Stimulated activated CD4-positive, alpha-beta T cell treated with anti-CD3 and anti-CD28 coated beads, Interleukin-2, amount 100 ng/mL, for 24 hours (primary cell): ENCODE measurements at regions not wholly inside any gene's neighbourhood (a gene's known extent, or its start where the extent isn't known, plus 50 kb on each side); places are given as distances from the start of the nearest gene placed in this dataset.
A peak's percentile ranks its signal among the peaks of the same experiment; 100 is the strongest.

ENCODE experiments used
- DNase-seq, 2 donors: peaks; one replicate each; pipeline ENCODE4 v3.0.0-alpha.2; 2020

DNA sequence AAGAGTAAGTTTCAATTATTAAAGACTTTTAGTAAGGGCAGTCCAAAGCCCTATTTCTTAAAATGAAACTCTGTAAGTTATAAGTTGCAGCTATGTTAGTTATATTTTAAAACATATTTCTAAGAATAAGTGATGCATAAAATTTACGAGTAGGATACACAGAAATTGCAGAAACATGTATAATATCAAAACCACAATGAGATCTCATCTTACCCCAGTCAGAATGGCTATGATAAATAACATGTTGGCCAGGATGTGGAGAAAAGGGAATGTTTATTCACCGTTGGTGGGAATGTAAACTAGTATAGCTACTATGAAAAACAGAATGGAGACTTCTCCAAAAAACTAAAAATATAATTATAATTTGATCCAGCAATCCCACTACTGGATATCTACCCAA, 201.2 kb downstream of the CBLN2 start:
- DNase-seq = no peak

GRCh38 chr18:72339976-72340375, 204.2 kb downstream of the CBLN2 start:
- DNase-seq = no peak

DNA sequence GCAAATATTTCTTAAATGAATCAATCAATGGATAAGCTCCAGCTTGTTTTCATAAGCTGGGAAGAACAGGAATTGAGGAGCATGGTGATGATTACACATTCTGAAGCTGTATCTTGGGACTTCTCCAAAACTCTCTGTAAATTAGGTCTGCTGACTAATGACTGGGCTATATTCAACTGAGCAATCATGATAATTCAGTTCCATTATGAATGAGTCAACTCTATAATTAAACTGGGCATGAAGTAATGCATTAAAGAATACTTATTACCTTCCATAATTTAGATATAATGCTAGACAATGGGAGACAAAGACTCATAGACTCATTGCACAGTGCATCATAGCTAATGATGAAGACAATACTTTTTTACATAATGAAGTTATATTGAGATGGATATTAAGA, 207.4 kb downstream of the CBLN2 start:
- no peak for DNase-seq

DNA sequence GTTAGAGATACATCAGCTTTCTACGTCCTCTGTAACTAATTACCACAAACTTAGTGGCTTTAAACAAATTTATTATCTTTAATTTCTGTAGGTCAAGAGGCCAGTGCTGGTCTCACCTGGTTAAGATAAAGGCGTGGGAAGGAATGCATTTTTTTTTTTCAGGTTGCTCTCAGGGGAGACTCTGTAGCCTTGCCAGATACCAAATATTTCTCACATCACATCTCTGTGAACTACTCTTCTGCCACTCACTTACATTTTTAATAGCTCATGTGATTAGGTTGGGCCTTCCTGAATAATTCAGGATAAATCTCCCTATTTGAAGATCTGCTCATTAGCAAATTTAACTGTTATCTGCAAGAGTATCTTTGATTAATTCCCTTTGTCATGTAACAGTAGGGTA, 214.6 kb downstream of the CBLN2 start:
- no peak for DNase-seq

DNA sequence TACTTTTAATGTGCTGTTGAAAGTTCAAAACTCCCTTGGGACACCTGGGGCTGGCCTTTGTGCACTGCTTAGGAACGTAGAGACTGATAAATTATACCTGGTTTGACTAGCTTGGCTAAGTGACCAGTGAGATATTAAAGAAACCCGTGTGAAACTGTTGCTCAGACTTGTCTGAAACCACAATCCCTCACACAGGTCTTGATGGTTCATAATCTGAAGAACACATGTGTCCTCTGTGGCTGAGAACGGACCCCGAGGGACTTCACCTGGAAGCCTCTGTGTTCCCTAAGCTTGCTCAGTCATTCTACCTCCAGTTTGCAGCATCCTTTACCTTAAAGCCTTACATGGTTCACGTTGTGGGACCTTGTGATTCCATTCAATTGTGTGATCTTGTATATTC, 218.8 kb downstream of the CBLN2 start:
- no peak for DNase-seq

- DNase-seq = no peak
These were observed 219.5 kb downstream of the CBLN2 start for GRCh38 chr18:72324677-72325076.

DNA sequence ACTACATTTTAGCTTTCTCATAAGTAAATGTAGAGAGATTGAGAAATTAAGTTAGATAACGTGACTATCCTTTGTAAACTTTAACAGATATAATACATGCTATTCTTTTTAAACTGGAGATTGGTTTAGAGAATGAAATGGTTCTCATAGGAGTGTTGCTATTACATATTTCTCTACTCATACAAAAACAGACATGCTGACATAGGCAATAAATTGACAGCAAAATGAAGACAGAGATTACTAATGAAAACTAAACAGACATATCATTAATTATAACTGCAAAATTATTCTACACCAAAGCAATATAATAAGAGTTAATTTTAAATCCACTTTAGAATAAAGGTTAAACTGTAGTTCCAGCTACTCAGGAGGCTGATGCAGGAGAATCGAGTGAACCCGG, 227.6 kb downstream of the CBLN2 start:
- DNase-seq = no peak

- no peak for DNase-seq
These were observed 260.8 kb downstream of the CBLN2 start for GRCh38 chr18:72283148-72283925.

DNA sequence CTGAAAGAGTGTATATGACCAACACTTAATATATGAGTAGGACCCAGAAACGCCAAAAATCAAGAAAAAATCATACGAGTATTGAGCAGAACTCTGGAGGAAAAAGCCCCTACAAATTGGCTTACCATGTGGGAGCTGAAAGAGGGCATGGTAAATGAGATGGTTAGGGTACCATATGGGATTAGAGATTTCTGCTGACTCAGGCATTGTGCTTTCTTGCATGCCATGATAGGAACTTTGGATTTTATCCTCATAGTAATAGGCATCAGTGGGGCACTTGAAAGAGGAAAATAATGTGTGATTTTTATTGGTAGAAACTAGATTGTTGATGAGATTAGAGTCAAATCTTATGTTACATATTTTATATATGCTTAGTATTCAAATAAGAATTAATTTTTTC, 271.1 kb downstream of the CBLN2 start:
- no peak for DNase-seq

- DNase-seq = no peak
These were observed 282.6 kb downstream of the CBLN2 start for GRCh38 chr18:72261590-72261989.

GRCh38 chr18:72246076-72246475, 298.1 kb downstream of the CBLN2 start:
- DNase-seq = no peak

GRCh38 chr18:72235422-72235821, 308.7 kb downstream of the CBLN2 start:
- no peak for DNase-seq

- DNase-seq = no peak
These were observed 311.0 kb downstream of the CBLN2 start for GRCh38 chr18:72233106-72233505.

DNA sequence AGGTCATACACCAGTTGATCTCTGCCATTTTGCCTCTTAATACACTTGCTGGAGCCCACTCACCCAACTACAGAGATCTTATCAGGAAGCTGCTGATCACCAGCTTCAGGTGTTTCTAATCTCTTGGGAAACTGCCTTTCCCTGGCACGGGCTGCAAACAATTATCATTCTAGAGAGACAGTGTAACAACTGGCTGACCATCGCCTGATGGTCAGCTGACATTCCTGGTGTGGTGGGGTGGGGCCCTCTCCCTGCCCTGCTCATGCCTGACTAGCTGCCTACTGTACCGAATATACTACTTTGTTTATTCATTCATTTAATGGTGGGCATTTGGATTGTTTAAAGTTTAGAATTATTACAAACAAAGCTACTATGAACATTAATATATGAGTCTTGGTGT, 311.5 kb downstream of the CBLN2 start:
- no peak for DNase-seq

DNA sequence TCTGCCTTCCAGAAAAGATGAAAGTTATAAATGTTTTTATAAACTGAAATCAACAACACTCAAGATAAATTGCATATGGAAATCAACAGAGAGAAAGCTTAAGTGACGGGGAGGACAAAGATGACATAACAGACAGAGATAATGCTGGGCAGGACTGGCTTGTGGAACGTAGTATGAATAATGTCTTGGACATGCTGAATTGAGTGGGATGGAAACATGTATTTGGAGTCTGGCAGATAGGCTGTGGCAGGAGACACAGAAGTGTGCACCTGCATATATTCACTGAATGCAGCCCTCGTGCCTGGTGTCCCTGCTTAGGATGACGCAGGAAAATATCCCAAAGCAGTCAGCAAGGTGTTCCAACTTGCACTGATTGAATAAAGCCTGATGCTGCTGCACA, 318.2 kb downstream of the CBLN2 start:
- DNase-seq = no peak

DNA sequence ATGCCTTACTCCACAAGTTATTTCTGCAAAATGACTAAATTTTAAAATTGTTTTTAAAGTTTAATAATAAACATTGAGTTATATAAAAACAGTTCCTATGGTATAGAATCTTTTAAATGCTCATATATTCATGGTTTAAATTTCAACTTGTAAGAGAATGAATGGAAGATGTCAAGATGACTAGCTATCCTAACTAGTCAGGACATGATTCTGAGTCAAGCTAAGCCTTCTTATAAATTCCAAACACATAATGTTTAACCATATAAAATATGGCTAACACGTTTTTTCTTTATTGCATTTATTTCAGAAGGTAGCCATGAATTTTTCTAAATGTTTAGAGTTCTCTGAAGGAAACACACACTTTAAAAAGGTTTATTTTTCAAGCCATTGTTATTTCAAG, 320.4 kb downstream of the CBLN2 start:
- no peak for DNase-seq

- no peak for DNase-seq
These were observed 335.0 kb downstream of the CBLN2 start for GRCh38 chr18:72208920-72209676.

DNA sequence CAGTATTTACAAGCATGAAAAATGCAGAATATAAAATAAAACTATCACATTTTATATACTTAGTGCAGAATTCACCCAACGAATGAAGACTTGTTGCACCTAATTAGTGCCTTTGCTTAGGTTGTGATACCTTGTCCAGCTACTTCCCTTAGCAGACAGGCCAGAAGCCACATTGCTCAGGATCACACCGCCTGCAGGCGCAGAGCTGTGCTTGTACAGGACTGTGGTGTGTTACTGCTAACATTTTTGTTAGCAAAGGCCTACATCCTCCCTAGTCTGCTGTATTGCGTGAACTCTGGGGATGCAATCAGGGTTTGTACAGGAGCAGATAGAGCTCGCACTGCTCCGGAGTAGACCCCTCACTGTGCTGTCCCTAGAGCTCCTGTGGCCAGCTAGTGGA, 336.9 kb downstream of the CBLN2 start:
- no peak for DNase-seq

- no peak for DNase-seq
These were observed 337.3 kb downstream of the CBLN2 start for GRCh38 chr18:72206814-72207213.

- no peak for DNase-seq
These were observed 343.1 kb downstream of the CBLN2 start for GRCh38 chr18:72201032-72201431.

- no peak for DNase-seq
These were observed 346.6 kb downstream of the CBLN2 start for GRCh38 chr18:72197591-72197990.

DNA sequence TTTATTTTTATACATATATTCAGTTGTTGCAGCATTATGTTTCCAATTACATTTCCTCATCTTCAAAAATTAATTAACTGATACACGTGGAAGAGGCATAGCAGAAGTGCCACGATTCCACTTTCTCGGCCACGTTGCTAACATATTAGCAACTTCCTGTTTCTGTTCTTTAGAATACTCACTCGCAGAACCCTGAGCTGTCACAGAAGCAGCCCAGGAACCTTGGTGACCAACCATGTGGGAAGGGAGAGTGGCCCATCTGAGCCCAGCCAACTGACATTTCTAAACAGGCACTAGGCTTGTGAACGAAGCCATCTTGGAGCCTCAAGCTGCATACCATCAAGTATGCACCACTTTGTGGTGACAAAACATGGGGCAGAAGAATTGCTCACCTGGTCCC, 350.1 kb downstream of the CBLN2 start:
- no peak for DNase-seq

- no peak for DNase-seq
These were observed 356.2 kb downstream of the CBLN2 start for GRCh38 chr18:72187956-72188355.

DNA sequence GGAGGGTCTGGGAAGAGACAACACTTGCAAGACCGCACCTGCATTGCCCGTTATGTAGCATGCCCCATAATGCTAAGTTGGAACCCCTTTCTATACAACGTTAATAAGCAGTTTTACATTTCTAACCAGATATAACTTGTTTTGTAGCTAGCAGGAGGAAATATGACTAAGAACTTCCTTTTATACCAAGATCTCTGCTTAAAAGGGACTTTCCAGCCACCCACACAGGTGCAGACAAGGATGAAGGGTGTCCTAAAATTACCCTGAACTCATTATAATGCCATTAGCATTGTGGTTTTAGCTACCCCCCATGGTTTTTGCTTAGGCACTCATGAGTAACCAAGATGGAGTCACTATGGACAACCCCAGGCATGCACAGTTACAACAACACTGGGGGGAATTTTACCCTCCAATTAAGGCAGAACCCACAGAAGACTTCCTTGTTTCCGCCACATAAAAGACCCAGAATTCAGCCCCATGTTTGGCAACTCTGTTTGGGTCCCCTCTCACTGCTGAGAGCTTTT, 362.8 kb downstream of the CBLN2 start:
- DNase-seq = peak in 1 of 2 donors; percentile 1
